ENCODE measurements at regions not wholly inside any gene's neighbourhood (a gene's known extent, or its start where the extent isn't known, plus 50 kb on each side); places are given as distances from the start of the nearest gene placed in this dataset.

GRCh38 chr15:20671675-20672074 is 130.1 kb upstream of the GOLGA6L6 start:
- TF ChIP-seq CTCF (conservative IDR thresholded peaks at IDR 0.05) (no peak), EZH2 (IDR thresholded peaks at IDR 0.05; ENCODE audit: low read depth) (no peak)

Measured in PC-9 (cell line).